ENCODE measurements at regions not wholly inside any gene's neighbourhood (a gene's known extent, or its start where the extent isn't known, plus 50 kb on each side); places are given as distances from the start of the nearest gene placed in this dataset.
"Not testable (repeated sequence)": the region's sequence is repeated elsewhere in the genome, so short reads cannot be mapped to it uniquely, and the experiment has no call there.

GRCh38 chr4:142897518-142897917 is 51.4 kb upstream of the INPP4B start:
- DNase-seq: not testable (repeated sequence)
- 93 to 94% methylated on average over 17 to 20 of the region's 28 CpGs for WGBS, 2 donors

GRCh38 chr4:142900622-142901021 is 54.5 kb upstream of the INPP4B start:
- H3K27ac ChIP-seq: no peak overlapping the region
- TF ChIP-seq CTCF (IDR thresholded peaks at IDR 0.05) (no peak), POLR2A (IDR thresholded peaks at IDR 0.05) (no peak)
- 92 to 100% methylated on average over 1 of the region's 1 CpG for WGBS, 2 donors
- H3K4me1 ChIP-seq: no peaks in the 10 kb centered on the region
- H3K4me3 ChIP-seq (replicated peaks in 1 of 3): no peak overlapping the region
- H3K36me3 ChIP-seq: no peaks in the 10 kb centered on the region
- no peaks in the 10 kb centered on the region for H3K27me3 ChIP-seq
- DNase-seq: no peak
- intact Hi-C loops (cut with DNase I): no loop called here
- H3K9me3 ChIP-seq: no peaks in the 10 kb centered on the region

More at GRCh38 chr4:142897518-142897917, 51.4 kb upstream of the INPP4B start:
- H3K27ac ChIP-seq; intact Hi-C loops (cut with DNase I); H3K27me3 ChIP-seq; H3K9me3 ChIP-seq; H3K36me3 ChIP-seq; H3K4me3 ChIP-seq (replicated peaks in 1 of 3); H3K4me1 ChIP-seq: not testable (repeated sequence)

GRCh38 chr4:142901166-142901662 is 55.1 kb upstream of the INPP4B start:
- intact Hi-C loops (cut with DNase I): no loop called here
- 62 to 70% methylated on average over 5 of the region's 5 CpGs for WGBS, 2 donors
- Histone ChIP-seq H3K27me3 (no peaks in the 10 kb centered on the region), H3K9me3 (no peaks in the 10 kb centered on the region), H3K4me1 (no peaks in the 10 kb centered on the region), H3K36me3 (no peaks in the 10 kb centered on the region), H3K27ac (no peak overlapping the region), H3K4me3 (replicated peaks in 1 of 3) (no peak overlapping the region)
- TF ChIP-seq POLR2A (IDR thresholded peaks at IDR 0.05) (no peak), CTCF (IDR thresholded peaks at IDR 0.05) (no peak)
- DNase-seq: no peak

GRCh38 chr4:142903617-142904016 is 57.5 kb upstream of the INPP4B start:
- H3K27me3 ChIP-seq; DNase-seq; H3K36me3 ChIP-seq; intact Hi-C loops (cut with DNase I); H3K4me3 ChIP-seq (replicated peaks in 1 of 3); H3K4me1 ChIP-seq; H3K27ac ChIP-seq; H3K9me3 ChIP-seq: not testable (repeated sequence)
- WGBS, 2 donors: 85 to 91% methylated on average over 2 of the region's 2 CpGs

GRCh38 chr4:142909908-142910307 is 63.8 kb upstream of the INPP4B start:
- Histone ChIP-seq H3K9me3 (no peaks in the 10 kb centered on the region), H3K4me3 (replicated peaks in 1 of 3) (no peak overlapping the region), H3K36me3 (no peaks in the 10 kb centered on the region), H3K4me1 (no peaks in the 10 kb centered on the region), H3K27ac (no peak overlapping the region), H3K27me3 (no peaks in the 10 kb centered on the region)
- intact Hi-C loops (cut with DNase I): no loop called here
- no peak for DNase-seq
- 76 to 93% methylated on average over 2 of the region's 2 CpGs for WGBS, 2 donors
- TF ChIP-seq POLR2A (IDR thresholded peaks at IDR 0.05) (no peak), CTCF (IDR thresholded peaks at IDR 0.05) (no peak)

GRCh38 chr4:142913034-142913433 is 66.9 kb upstream of the INPP4B start:
- 94 to 97% methylated on average over 1 of the region's 1 CpG for WGBS, 2 donors
- intact Hi-C loops (cut with DNase I): no loop called here
- H3K9me3 ChIP-seq: no peaks in the 10 kb centered on the region
- DNase-seq: no peak
- H3K4me1 ChIP-seq: no peaks in the 10 kb centered on the region
- H3K27ac ChIP-seq: no peak overlapping the region
- no peaks in the 10 kb centered on the region for H3K36me3 ChIP-seq
- no peak for TF ChIP-seq POLR2A (IDR thresholded peaks at IDR 0.05)
- TF ChIP-seq CTCF (IDR thresholded peaks at IDR 0.05): no peak
- H3K4me3 ChIP-seq (replicated peaks in 1 of 3): no peak overlapping the region
- no peaks in the 10 kb centered on the region for H3K27me3 ChIP-seq
